GM20000 (cell line): ENCODE measurements at regions not wholly inside any gene's neighbourhood (a gene's known extent, or its start where the extent isn't known, plus 50 kb on each side); places are given as distances from the start of the nearest gene placed in this dataset.

ENCODE experiments used
- DNase-seq: peaks from one replicate; pipeline ENCODE4 v3.0.0; 2012; ENCODE audit warnings: low spot score
- CTCF ChIP-seq: IDR thresholded peaks from 2 replicates; pipeline ENCODE4 v1.5.1; 2012; ENCODE audit warnings: mild to moderate bottlenecking, control low read depth; ENCODE audit errors: extremely low read depth, missing control alignments

- DNase-seq = no peak
- TF ChIP-seq CTCF = no peak
Measured at GRCh38 chr12:126607867-126608266, 1542.6 kb downstream of the AACS start.

- DNase-seq = no peak
- no peak for TF ChIP-seq CTCF
Measured at GRCh38 chr12:126608607-126609175, 1543.5 kb downstream of the AACS start.

GRCh38 chr12:126616441-126616840 is 1551.2 kb downstream of the AACS start:
- DNase-seq = no peak
- TF ChIP-seq CTCF = no peak

- no peak for TF ChIP-seq CTCF
- no peak for DNase-seq
Measured at GRCh38 chr12:126617312-126617711, 1552.1 kb downstream of the AACS start.

GRCh38 chr12:126627596-126627995 is 1562.4 kb downstream of the AACS start:
- DNase-seq = no peak
- no peak for TF ChIP-seq CTCF

- no peak for DNase-seq
- no peak for TF ChIP-seq CTCF
Measured at GRCh38 chr12:126636821-126637220, 1571.6 kb downstream of the AACS start.

GRCh38 chr12:126644236-126645020 is 1579.2 kb downstream of the AACS start:
- no peak for DNase-seq
- no peak for TF ChIP-seq CTCF
